Stimulated activated CD8-positive, alpha-beta memory T cell treated with anti-CD3 and anti-CD28 coated beads, Interleukin-7, amount 100 ng/mL, for 4 hours (primary cell): ENCODE measurements at regions not wholly inside any gene's neighbourhood (a gene's known extent, or its start where the extent isn't known, plus 50 kb on each side); places are given as distances from the start of the nearest gene placed in this dataset.
"Not testable (repeated sequence)": the region's sequence is repeated elsewhere in the genome, so short reads cannot be mapped to it uniquely, and the experiment has no call there.

ENCODE experiments used
- DNase-seq, 2 donors: peaks; one replicate each; pipeline ENCODE4 v3.0.0-alpha.2; 2020; ENCODE audit warnings: low read depth in 2 of 2

- DNase-seq = no peak
Measured at GRCh38 chr18:40159141-40160017, 1795.7 kb upstream of the PIK3C3 start.

GRCh38 chr18:40157120-40157519 is 1797.9 kb upstream of the PIK3C3 start:
- DNase-seq = no peak

- DNase-seq = no peak
Measured at GRCh38 chr18:40152859-40153258, 1802.2 kb upstream of the PIK3C3 start.

GRCh38 chr18:40148960-40149359 is 1806.1 kb upstream of the PIK3C3 start:
- no peak for DNase-seq

- no peak for DNase-seq
Measured at GRCh38 chr18:40133253-40133652, 1821.8 kb upstream of the PIK3C3 start.

GRCh38 chr18:40132438-40132837 is 1822.6 kb upstream of the PIK3C3 start:
- DNase-seq = not testable (repeated sequence)

GRCh38 chr18:40124107-40124506 is 1830.9 kb upstream of the PIK3C3 start:
- DNase-seq = no peak

- DNase-seq = no peak
Measured at GRCh38 chr18:40120796-40121391, 1834.1 kb upstream of the PIK3C3 start.

- DNase-seq = no peak
Measured at GRCh38 chr18:40120356-40120755, 1834.7 kb upstream of the PIK3C3 start.

GRCh38 chr18:40119581-40119980 is 1835.5 kb upstream of the PIK3C3 start:
- not testable (repeated sequence) for DNase-seq

GRCh38 chr18:40110455-40110854 is 1844.6 kb upstream of the PIK3C3 start:
- DNase-seq = no peak

GRCh38 chr18:40109252-40110049 is 1845.6 kb upstream of the PIK3C3 start:
- no peak for DNase-seq

- DNase-seq = no peak
Measured at GRCh38 chr18:40108596-40108995, 1846.4 kb upstream of the PIK3C3 start.

GRCh38 chr18:40102903-40103302 is 1852.1 kb upstream of the PIK3C3 start:
- no peak for DNase-seq

- no peak for DNase-seq
Measured at GRCh38 chr18:40099641-40100040, 1855.4 kb upstream of the PIK3C3 start.

GRCh38 chr18:40096675-40097074 is 1858.4 kb upstream of the PIK3C3 start:
- no peak for DNase-seq

GRCh38 chr18:40094441-40094840 is 1860.6 kb upstream of the PIK3C3 start:
- no peak for DNase-seq

GRCh38 chr18:40088130-40088529 is 1866.9 kb upstream of the PIK3C3 start:
- DNase-seq = no peak

- no peak for DNase-seq
Measured at GRCh38 chr18:40079786-40080185, 1875.2 kb upstream of the PIK3C3 start.

GRCh38 chr18:40075616-40076015 is 1879.4 kb upstream of the PIK3C3 start:
- no peak for DNase-seq

GRCh38 chr18:40072761-40073160 is 1882.3 kb upstream of the PIK3C3 start:
- no peak for DNase-seq

- no peak for DNase-seq
Measured at GRCh38 chr18:40066368-40066767, 1888.7 kb upstream of the PIK3C3 start.
